KMS-11 (cell line): ENCODE measurements at regions not wholly inside any gene's neighbourhood (a gene's known extent, or its start where the extent isn't known, plus 50 kb on each side); places are given as distances from the start of the nearest gene placed in this dataset.

Experiments
- H2AFZ ChIP-seq: fragments of 200-600 bp; sonication (generic); 2 replicates; pipeline ENCODE4 v1.6.1; 2016; ENCODE audit warnings: antibody characterized with exemption, mixed run types, low read depth
- H3K27ac ChIP-seq: fragments of 200-600 bp; sonication (generic); 2 replicates; pipeline ENCODE4 v1.6.1; 2016; ENCODE audit warnings: mild to moderate bottlenecking, mixed run types
- H3K27me3 ChIP-seq: fragments of 200-600 bp; sonication (generic); 2 replicates; pipeline ENCODE4 v1.6.1; 2017; ENCODE audit warnings: mild to moderate bottlenecking, low read depth, mixed run types, moderate library complexity; ENCODE audit not compliant: insufficient read depth
- H3K36me3 ChIP-seq: fragments of 200-600 bp; sonication (generic); 2 replicates; pipeline ENCODE4 v1.6.1; 2017; ENCODE audit warnings: mild to moderate bottlenecking, mixed run types; ENCODE audit not compliant: insufficient read depth
- H3K4me1 ChIP-seq: fragments of 200-600 bp; sonication (generic); 2 replicates; pipeline ENCODE4 v1.6.1; 2016; ENCODE audit warnings: mild to moderate bottlenecking, low read depth, mixed run types; ENCODE audit not compliant: poor library complexity, severe bottlenecking
- H3K4me2 ChIP-seq: fragments of 200-600 bp; sonication (generic); 2 replicates; pipeline ENCODE4 v1.7.0; 2016; ENCODE audit warnings: mild to moderate bottlenecking, mixed run types
- H3K4me3 ChIP-seq: fragments of 200-600 bp; sonication (generic); IDR thresholded peaks from 2 replicates; pipeline ENCODE4 v1.6.1; 2017; ENCODE audit warnings: low read depth, low read length, mixed read lengths; ENCODE audit not compliant: insufficient read depth
- H3K79me2 ChIP-seq: fragments of 200-600 bp; sonication (generic); 2 replicates; pipeline ENCODE4 v1.6.1; 2016; ENCODE audit warnings: low read depth, mixed run types; ENCODE audit not compliant: insufficient read depth
- H3K9ac ChIP-seq: fragments of 200-600 bp; sonication (generic); 2 replicates; pipeline ENCODE4 v1.6.1; 2016; ENCODE audit warnings: mild to moderate bottlenecking, mixed run types
- H4K20me1 ChIP-seq: fragments of 200-600 bp; sonication (generic); 2 replicates; pipeline ENCODE4 v1.6.1; 2016; ENCODE audit warnings: mild to moderate bottlenecking, mixed run types; ENCODE audit not compliant: insufficient read depth
- TF ChIP-seq, protein P1 (sequence below): fragments of 200-600 bp; sonication (generic); conservative IDR thresholded peaks from 2 replicates; pipeline ENCODE4 v1.6.1; 2017; ENCODE audit warnings: low read depth, mild to moderate bottlenecking, antibody characterized with exemption, low read length, moderate library complexity, mixed read lengths

DNA sequence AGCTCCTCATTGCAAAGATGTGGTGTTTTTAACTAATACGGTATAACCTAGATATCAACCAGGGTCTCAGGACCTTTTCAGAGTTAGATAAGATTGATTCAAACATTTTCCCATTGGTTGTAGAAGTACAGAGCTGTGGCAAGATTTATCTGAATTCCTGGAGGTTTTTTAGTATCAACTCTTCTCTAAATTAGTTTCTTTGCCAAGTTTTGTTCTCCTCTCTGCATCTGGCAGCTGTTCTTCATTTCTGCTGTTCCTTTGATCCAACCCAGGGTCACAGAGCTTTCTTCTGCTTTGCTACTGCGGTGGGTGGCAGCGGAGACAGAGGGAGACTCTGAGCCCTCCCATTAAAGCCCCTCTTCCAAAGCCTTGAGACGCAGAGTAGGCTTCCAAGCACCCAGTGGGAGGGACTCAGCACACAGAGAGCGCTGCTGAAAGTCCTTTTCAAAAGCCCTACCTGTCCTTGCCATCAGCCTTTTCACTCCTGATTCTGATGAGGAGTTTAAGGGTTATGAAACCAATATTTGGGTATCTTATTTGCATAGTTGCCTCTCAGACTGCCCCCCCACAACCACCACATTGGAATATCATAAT, 146.3 kb upstream of the EEPD1 start:
- Histone ChIP-seq H3K4me2 (no peak overlapping the region), H3K9ac (no peak overlapping the region), H2AFZ (no peak overlapping the region), H4K20me1 (no peaks in the 10 kb centered on the region), H3K27me3 (no peaks in the 10 kb centered on the region), H3K27ac (no peak overlapping the region), H3K4me1 (no peaks in the 10 kb centered on the region), H3K4me3 (no peak overlapping the region), H3K79me2 (no peaks in the 10 kb centered on the region), H3K36me3 (no peaks in the 10 kb centered on the region)
- TF ChIP-seq, protein P1, sequence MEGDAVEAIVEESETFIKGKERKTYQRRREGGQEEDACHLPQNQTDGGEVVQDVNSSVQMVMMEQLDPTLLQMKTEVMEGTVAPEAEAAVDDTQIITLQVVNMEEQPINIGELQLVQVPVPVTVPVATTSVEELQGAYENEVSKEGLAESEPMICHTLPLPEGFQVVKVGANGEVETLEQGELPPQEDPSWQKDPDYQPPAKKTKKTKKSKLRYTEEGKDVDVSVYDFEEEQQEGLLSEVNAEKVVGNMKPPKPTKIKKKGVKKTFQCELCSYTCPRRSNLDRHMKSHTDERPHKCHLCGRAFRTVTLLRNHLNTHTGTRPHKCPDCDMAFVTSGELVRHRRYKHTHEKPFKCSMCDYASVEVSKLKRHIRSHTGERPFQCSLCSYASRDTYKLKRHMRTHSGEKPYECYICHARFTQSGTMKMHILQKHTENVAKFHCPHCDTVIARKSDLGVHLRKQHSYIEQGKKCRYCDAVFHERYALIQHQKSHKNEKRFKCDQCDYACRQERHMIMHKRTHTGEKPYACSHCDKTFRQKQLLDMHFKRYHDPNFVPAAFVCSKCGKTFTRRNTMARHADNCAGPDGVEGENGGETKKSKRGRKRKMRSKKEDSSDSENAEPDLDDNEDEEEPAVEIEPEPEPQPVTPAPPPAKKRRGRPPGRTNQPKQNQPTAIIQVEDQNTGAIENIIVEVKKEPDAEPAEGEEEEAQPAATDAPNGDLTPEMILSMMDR = no peak

DNA sequence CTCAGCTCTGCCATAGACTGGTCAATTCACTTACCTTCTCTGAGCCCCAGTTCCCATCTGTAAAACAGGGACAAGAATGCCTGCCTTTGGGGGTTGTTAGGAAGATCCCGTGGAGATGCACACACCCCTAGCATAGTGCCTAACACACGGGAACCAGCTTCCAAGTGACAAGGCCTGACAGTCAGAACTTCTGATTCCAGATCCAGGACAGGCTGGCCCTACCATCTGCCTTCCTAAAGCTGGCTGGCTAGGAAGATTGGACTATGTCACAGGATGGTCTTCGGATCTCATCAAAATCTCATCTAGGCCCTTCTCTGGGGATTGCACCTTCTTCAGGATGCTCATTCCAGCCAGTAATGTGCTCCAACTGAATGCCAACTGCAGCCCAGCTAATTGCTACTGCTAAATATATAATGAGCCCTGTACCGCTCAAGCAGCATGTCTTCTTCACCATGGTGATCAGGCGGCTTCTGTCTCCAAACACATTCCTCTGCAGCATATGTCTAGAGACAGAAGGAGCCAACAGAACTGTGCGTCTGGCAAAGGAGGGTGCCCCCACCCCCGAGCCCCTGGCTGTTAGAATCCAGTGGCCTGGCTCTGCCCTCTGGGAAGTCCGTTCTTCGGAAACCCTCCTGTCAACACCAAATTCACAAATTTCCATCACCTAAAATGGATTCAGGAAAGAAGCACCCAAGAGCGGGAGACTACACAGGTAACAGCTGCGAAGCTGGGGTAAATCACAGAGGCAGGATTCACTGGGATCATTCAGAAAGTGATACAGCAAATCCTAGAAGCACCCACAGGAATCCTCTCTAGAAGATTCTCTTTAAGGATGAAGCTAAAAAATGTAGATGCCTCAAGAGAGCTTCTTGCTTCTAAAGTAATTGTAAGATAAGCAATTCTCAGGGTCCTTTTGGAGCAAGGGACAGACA, 142.1 kb upstream of the EEPD1 start:
- H3K4me3 ChIP-seq = no peak overlapping the region
- H3K9ac ChIP-seq = no peak overlapping the region
- H2AFZ ChIP-seq = no peak overlapping the region
- H4K20me1 ChIP-seq = no peaks in the 10 kb centered on the region
- H3K27ac ChIP-seq = no peak overlapping the region
- TF ChIP-seq, protein P1 = no peak
- H3K27me3 ChIP-seq = no peaks in the 10 kb centered on the region
- H3K79me2 ChIP-seq = no peaks in the 10 kb centered on the region
- no peaks in the 10 kb centered on the region for H3K36me3 ChIP-seq
- no peak overlapping the region for H3K4me2 ChIP-seq
- no peaks in the 10 kb centered on the region for H3K4me1 ChIP-seq

DNA sequence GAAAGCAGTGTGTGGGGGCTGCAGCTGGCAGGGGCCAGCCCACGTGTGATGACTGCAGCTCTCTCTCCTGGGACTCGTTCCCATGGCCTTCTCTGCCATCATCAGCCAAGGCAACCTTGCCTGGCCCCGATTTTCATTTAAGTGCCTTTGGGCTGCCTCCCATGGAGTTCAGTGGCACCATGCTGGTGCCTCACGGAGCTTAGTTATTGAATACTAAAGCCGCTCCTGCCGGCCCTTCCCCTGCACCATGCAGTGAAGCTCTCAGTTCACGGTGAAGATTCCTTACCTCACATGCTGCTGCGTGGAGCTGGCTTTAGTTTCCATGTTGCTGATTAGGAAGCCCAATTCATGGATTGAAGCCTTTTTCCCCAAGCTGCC, 141.5 kb upstream of the EEPD1 start:
- TF ChIP-seq, protein P1 = no peak
- no peak overlapping the region for H3K27ac ChIP-seq
- H3K27me3 ChIP-seq = no peaks in the 10 kb centered on the region
- no peak overlapping the region for H2AFZ ChIP-seq
- no peak overlapping the region for H3K4me2 ChIP-seq
- no peaks in the 10 kb centered on the region for H3K4me1 ChIP-seq
- H3K79me2 ChIP-seq = no peaks in the 10 kb centered on the region
- no peak overlapping the region for H3K4me3 ChIP-seq
- H3K9ac ChIP-seq = no peak overlapping the region
- H4K20me1 ChIP-seq = no peaks in the 10 kb centered on the region
- no peaks in the 10 kb centered on the region for H3K36me3 ChIP-seq

DNA sequence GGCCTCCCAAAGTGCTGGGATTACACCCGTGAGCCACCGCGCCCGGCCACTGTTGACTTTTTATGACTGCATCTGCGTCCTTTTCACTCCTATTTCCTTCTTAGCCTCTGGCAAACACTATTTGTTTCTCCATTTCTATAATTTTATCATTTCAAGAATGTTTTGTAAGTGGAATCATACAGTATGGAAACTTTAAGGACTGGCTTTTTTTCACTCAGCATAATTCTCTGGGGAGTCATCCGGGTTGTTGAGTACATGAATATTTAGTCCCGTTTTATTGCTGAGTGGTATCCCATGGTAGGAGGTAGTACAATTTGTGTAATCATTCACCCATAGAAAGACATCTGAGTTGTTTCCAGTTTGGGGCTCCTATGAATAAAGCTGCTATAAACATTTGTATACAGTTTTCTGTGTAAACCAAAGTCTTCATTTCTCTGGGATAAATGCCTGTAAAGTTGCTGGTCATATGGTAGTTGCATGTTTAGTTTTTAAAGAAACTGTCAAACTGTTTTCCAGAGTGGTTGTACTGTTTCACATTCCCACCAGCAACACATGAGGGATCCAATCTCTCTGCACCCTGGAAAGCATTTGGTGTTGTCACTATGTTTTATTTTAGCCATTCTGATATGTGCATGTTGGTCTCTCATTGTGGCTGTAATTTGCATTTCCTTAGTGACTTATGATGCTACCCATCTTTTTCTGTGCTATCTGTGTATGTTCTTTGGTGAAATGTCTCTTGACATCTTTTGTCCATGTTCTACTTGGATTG, 139.6 kb upstream of the EEPD1 start:
- H3K27me3 ChIP-seq = no peaks in the 10 kb centered on the region
- H3K36me3 ChIP-seq = no peaks in the 10 kb centered on the region
- no peak overlapping the region for H3K9ac ChIP-seq
- no peaks in the 10 kb centered on the region for H3K79me2 ChIP-seq
- no peaks in the 10 kb centered on the region for H3K4me1 ChIP-seq
- no peak overlapping the region for H3K4me2 ChIP-seq
- TF ChIP-seq, protein P1 = no peak
- H2AFZ ChIP-seq = no peak overlapping the region
- H3K4me3 ChIP-seq = no peak overlapping the region
- no peak overlapping the region for H3K27ac ChIP-seq
- no peaks in the 10 kb centered on the region for H4K20me1 ChIP-seq
